ENCODE measurements at regions not wholly inside any gene's neighbourhood (a gene's known extent, or its start where the extent isn't known, plus 50 kb on each side); places are given as distances from the start of the nearest gene placed in this dataset.
"Not testable (repeated sequence)": the region's sequence is repeated elsewhere in the genome, so short reads cannot be mapped to it uniquely, and the experiment has no call there.

- ATAC-seq (no peak), DNase-seq (no peak)
- Histone ChIP-seq H3K36me3 (replicated peaks in 1 of 2; ENCODE audit: insufficient read depth in 1 of 2, low read depth in 2 of 2) (no peaks in the 10 kb centered on the region), H3K27ac (no peak overlapping the region), H3K4me1 (no peaks in the 10 kb centered on the region), H3K9me3 (no peaks in the 10 kb centered on the region), H3K4me3 (no peak overlapping the region), H3K27me3 (no peaks in the 10 kb centered on the region)
- TF ChIP-seq CTCF (IDR thresholded peaks at IDR 0.05) (no peak), POLR2A (IDR thresholded peaks at IDR 0.05) (no peak)
- 74 to 85% methylated on average over 8 of the region's 8 CpGs for WGBS, 2 donors
- intact Hi-C loops (cut with DNase I) = no loop called here
Measured at GRCh38 chr10:26939962-26940354, 79.2 kb upstream of the ABI1 start.

DNA sequence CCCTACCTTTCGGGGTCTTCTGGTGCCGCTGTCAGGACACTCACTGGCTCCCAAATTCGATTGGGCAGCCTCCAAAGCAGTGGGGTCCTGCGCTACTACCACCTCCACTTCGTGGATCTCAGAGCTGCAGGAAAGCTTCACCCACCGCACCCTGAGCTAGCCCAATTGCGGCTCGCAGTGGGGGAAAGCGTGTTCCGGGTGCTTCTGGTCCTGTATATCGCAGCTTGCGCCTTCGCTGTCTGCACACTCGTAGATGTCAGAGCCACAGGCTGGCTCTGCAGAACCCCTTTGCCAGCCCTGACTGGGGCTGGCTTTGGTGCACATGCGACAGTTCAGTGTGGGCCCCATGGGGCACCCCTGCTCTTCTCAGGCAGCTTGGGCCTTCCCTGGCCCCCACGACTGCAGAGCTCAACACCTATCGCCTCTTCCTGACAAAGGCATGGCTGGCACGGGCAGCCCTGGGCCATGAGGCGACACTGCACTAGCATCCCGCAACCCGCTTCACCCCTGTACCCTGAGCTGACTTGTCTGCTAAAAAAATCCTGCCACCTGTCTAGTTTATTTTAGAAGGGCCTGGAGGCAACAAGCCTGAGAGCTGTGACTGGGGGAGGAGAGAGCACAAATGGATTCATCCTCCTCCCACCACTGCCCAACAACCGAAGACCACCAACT is 78.7 kb upstream of the ABI1 start:
- no peak for DNase-seq
- Histone ChIP-seq H3K36me3 (replicated peaks in 1 of 2; ENCODE audit: insufficient read depth in 1 of 2, low read depth in 2 of 2) (no peaks in the 10 kb centered on the region), H3K4me3 (no peak overlapping the region), H3K27me3 (no peaks in the 10 kb centered on the region), H3K9me3 (no peaks in the 10 kb centered on the region), H3K4me1 (no peaks in the 10 kb centered on the region), H3K27ac (no peak overlapping the region)
- ATAC-seq = no peak
- 82 to 85% methylated on average over 21 to 22 of the region's 22 CpGs for WGBS, 2 donors
- TF ChIP-seq CTCF (IDR thresholded peaks at IDR 0.05) (no peak), POLR2A (IDR thresholded peaks at IDR 0.05) (no peak)
- intact Hi-C loops (cut with DNase I) = no loop called here

DNA sequence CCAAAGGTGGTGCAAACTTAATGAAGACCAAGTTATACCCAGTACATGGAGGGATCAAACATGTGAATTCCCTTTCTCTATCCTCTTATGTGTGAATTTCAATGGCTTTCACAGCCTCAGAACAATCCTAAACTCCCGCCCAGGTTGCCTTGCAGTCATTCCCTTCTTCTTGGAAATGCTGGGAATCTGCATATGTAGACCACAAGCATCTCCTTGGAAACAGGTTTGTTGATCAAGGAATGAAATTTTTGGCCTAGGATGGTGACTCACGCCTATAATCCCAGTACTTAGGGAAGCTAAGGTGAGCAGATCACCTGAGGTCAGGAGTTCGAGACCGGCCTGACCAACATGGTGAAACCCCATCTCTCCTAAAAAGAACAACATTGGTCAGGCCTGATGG is 77.8 kb upstream of the ABI1 start:
- ATAC-seq = no peak

DNA sequence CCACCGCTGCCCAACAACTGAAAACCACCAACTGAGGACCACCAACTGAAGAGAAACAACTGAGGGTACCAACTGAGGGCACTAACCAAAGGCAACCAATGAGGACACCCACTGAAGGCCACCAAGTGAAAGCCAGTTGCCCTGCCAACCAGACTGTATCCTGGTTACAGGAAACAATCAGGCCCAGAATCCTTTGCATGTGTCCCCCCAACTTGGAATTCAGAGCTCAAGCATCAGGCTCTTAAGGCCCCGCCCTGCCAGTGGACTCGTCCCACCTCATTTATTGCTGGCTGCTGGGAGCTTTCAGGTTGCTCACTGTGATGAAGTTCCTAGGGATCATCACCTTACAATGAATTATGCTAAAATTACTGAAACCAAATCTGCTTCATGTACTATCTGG is 76.6 kb upstream of the ABI1 start:
- intact Hi-C loops (cut with DNase I) = no loop called here
- Histone ChIP-seq H3K9me3 (no peaks in the 10 kb centered on the region), H3K4me1 (no peaks in the 10 kb centered on the region), H3K27ac (no peak overlapping the region), H3K36me3 (replicated peaks in 1 of 2; ENCODE audit: insufficient read depth in 1 of 2, low read depth in 2 of 2) (no peaks in the 10 kb centered on the region), H3K27me3 (no peaks in the 10 kb centered on the region), H3K4me3 (no peak overlapping the region)
- WGBS, 2 donors = 77 to 90% methylated on average over 2 to 3 of the region's 3 CpGs
- DNase-seq = no peak
- no peak for ATAC-seq
- TF ChIP-seq CTCF (IDR thresholded peaks at IDR 0.05) (no peak), POLR2A (IDR thresholded peaks at IDR 0.05) (no peak)

More for the DNA sequence above, 77.8 kb upstream of the ABI1 start:
- Histone ChIP-seq H3K36me3 (replicated peaks in 1 of 2; ENCODE audit: insufficient read depth in 1 of 2, low read depth in 2 of 2) (no peaks in the 10 kb centered on the region), H3K27me3 (no peaks in the 10 kb centered on the region), H3K9me3 (no peaks in the 10 kb centered on the region), H3K27ac (no peak overlapping the region), H3K4me3 (no peak overlapping the region), H3K4me1 (no peaks in the 10 kb centered on the region)
- no peak for TF ChIP-seq CTCF (IDR thresholded peaks at IDR 0.05)
- TF ChIP-seq POLR2A (IDR thresholded peaks at IDR 0.05) = no peak
- intact Hi-C loops (cut with DNase I) = no loop called here
- WGBS, 2 donors = 64 to 76% methylated on average over 4 of the region's 4 CpGs
- DNase-seq = no peak

DNA sequence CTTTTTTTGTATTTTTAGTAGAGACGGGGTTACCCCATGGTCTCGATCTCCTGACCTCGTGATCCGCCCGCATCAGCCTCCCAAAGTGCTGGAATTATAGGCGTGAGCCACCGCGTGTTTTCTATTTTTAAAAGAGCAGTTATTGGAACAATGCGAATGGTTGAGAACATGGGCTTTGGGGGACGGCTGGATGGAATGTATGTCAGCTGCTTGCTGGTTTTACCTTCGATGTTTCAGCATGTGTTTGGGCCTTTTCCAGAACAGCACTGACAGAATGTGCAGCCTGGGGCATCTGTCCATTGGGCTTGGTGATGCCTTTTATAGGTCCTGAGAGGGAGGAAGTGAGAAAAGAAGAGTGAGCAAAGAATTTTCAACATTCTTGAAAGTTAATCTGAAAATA is 73.4 kb upstream of the ABI1 start:
- ATAC-seq; H3K9me3 ChIP-seq; H3K36me3 ChIP-seq (replicated peaks in 1 of 2; ENCODE audit: insufficient read depth in 1 of 2, low read depth in 2 of 2); intact Hi-C loops (cut with DNase I); H3K4me1 ChIP-seq; H3K27ac ChIP-seq; DNase-seq; H3K27me3 ChIP-seq; H3K4me3 ChIP-seq: not testable (repeated sequence)
- 88 to 91% methylated on average over 11 of the region's 11 CpGs for WGBS, 2 donors
